ENCODE measurements at regions not wholly inside any gene's neighbourhood (a gene's known extent, or its start where the extent isn't known, plus 50 kb on each side); places are given as distances from the start of the nearest gene placed in this dataset.

GRCh38 chr13:68872338-68872737 lies 1235.3 kb upstream of the ATXN8OS start:
- no peaks in the 10 kb centered on the region for H3K9me3 ChIP-seq
- 11% methylated on average over 2 of the region's 2 CpGs for WGBS (ENCODE audit: missing lambda C conversion rate)
- H3K27ac ChIP-seq: no peak overlapping the region
- DNase-seq (ENCODE audit: low read depth in 1 of 2, low spot score in 1 of 2) (no peak), ATAC-seq (no peak), FAIRE-seq (no peak)
- H3K4me1 ChIP-seq: no peaks in the 10 kb centered on the region
- POLR2A ChIA-PET: no interaction called here
- CTCF ChIA-PET: no interaction called here
- no peak overlapping the region for H3K4me2 ChIP-seq
- H3K4me3 ChIP-seq: no peak overlapping the region
- TF ChIP-seq RAD21 (conservative IDR thresholded peaks at IDR 0.05 in 1 of 2, IDR thresholded peaks at IDR 0.05 in 1 of 2) (no peak), POLR2AphosphoS2 (conservative IDR thresholded peaks at IDR 0.05; ENCODE audit: low read length) (no peak), EHMT2 (IDR thresholded peaks at IDR 0.05; ENCODE audit: low read depth) (no peak), RNF2 (IDR thresholded peaks at IDR 0.05; ENCODE audit: borderline replicate concordance, low read depth) (no peak)

GRCh38 chr13:68851026-68851425 lies 1256.6 kb upstream of the ATXN8OS start:
- ChIA-PET POLR2A (no interaction called here), CTCF (no interaction called here)
- Histone ChIP-seq H3K9me3 (no peaks in the 10 kb centered on the region), H3K4me2 (no peak overlapping the region), H3K4me1 (no peaks in the 10 kb centered on the region), H3K4me3 (no peak overlapping the region), H3K27ac (no peak overlapping the region)
- FAIRE-seq (no peak), DNase-seq (ENCODE audit: low read depth in 1 of 2, low spot score in 1 of 2) (no peak), ATAC-seq (no peak)
- 16% methylated on average over 1 of the region's 1 CpG for WGBS (ENCODE audit: missing lambda C conversion rate)
- no peak for TF ChIP-seq EP300 (IDR thresholded peaks at IDR 0.05)
- no peak for TF ChIP-seq FOSL2 (IDR thresholded peaks at IDR 0.05)
- no peak for TF ChIP-seq FOSL2 (CRISPR knock-in tag; IDR thresholded peaks at IDR 0.05)
- TF ChIP-seq KDM5A (IDR thresholded peaks at IDR 0.05): no peak
- TF ChIP-seq FOXS1 (CRISPR knock-in tag; IDR thresholded peaks at IDR 0.05): no peak
- no peak for TF ChIP-seq JUN (IDR thresholded peaks at IDR 0.05)
- no peak for TF ChIP-seq ZC3H11A (IDR thresholded peaks at IDR 0.05)
- no peak for TF ChIP-seq CBX8 (IDR thresholded peaks at IDR 0.05)
- no peak for TF ChIP-seq CBX2 (IDR thresholded peaks at IDR 0.05; ENCODE audit: borderline replicate concordance, low read depth)
- TF ChIP-seq, protein P1, sequence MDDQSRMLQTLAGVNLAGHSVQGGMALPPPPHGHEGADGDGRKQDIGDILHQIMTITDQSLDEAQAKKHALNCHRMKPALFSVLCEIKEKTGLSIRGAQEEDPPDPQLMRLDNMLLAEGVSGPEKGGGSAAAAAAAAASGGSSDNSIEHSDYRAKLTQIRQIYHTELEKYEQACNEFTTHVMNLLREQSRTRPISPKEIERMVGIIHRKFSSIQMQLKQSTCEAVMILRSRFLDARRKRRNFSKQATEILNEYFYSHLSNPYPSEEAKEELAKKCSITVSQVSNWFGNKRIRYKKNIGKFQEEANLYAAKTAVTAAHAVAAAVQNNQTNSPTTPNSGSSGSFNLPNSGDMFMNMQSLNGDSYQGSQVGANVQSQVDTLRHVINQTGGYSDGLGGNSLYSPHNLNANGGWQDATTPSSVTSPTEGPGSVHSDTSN (IDR thresholded peaks at IDR 0.05): no peak
- no peak for TF ChIP-seq PHF8 (IDR thresholded peaks at IDR 0.05; ENCODE audit: borderline replicate concordance, low read depth)
- no peak for TF ChIP-seq ZNF302 (CRISPR knock-in tag; IDR thresholded peaks at IDR 0.05)
- TF ChIP-seq MAX (IDR thresholded peaks at IDR 0.05): no peak
- TF ChIP-seq, protein P2, sequence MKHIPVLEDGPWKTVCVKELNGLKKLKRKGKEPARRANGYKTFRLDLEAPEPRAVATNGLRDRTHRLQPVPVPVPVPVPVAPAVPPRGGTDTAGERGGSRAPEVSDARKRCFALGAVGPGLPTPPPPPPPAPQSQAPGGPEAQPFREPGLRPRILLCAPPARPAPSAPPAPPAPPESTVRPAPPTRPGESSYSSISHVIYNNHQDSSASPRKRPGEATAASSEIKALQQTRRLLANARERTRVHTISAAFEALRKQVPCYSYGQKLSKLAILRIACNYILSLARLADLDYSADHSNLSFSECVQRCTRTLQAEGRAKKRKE (CRISPR knock-in tag; IDR thresholded peaks at IDR 0.05; ENCODE audit: low read depth): no peak
- TF ChIP-seq BHLHE40 (IDR thresholded peaks at IDR 0.05; ENCODE audit: low read depth, low read length): no peak
- TF ChIP-seq ZFP36 (IDR thresholded peaks at IDR 0.05; ENCODE audit: borderline replicate concordance, partially characterized antibody): no peak
- TF ChIP-seq HES2 (IDR thresholded peaks at IDR 0.05): no peak
- TF ChIP-seq ELK1 (IDR thresholded peaks at IDR 0.05; ENCODE audit: low read depth, low read length): no peak

DNA sequence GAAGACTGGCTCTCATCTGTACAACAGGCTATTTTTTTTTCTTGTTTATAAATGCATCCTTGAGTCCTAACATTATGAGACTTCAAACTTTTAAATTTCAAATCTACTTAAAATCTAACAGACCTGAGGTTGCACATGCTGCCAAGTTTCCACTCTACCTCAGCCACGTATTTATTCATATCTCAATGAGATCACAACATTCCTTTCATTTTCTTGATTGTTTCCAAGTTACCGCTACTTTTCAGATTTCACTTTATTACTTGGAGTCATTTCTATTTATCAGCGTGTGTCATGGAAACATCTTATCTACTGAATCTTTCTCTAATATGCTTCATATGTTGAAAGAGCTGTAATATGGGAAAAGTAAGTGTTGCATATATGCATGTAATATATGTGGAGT lies 1257.5 kb upstream of the ATXN8OS start:
- no peak for TF ChIP-seq E2F6 (IDR thresholded peaks at IDR 0.05; ENCODE audit: borderline replicate concordance, low read depth)
- no peak for TF ChIP-seq CBX2 (IDR thresholded peaks at IDR 0.05; ENCODE audit: borderline replicate concordance, low read depth)
- TF ChIP-seq GATA3 (IDR thresholded peaks at IDR 0.05; ENCODE audit: borderline replicate concordance): no peak
- CTCF ChIA-PET: no interaction called here
- ATAC-seq (no peak), FAIRE-seq (no peak), DNase-seq (ENCODE audit: low read depth in 1 of 2, low spot score in 1 of 2) (no peak)
- no peaks in the 10 kb centered on the region for H3K9me3 ChIP-seq
- POLR2A ChIA-PET: no interaction called here
- no peak overlapping the region for H3K27ac ChIP-seq
- no peak overlapping the region for H3K4me2 ChIP-seq
- 22% methylated on average over 3 of the region's 3 CpGs for WGBS (ENCODE audit: missing lambda C conversion rate)
- H3K4me3 ChIP-seq: no peak overlapping the region
- no peaks in the 10 kb centered on the region for H3K4me1 ChIP-seq
